ENCODE measurements at regions not wholly inside any gene's neighbourhood (a gene's known extent, or its start where the extent isn't known, plus 50 kb on each side); places are given as distances from the start of the nearest gene placed in this dataset.

DNA sequence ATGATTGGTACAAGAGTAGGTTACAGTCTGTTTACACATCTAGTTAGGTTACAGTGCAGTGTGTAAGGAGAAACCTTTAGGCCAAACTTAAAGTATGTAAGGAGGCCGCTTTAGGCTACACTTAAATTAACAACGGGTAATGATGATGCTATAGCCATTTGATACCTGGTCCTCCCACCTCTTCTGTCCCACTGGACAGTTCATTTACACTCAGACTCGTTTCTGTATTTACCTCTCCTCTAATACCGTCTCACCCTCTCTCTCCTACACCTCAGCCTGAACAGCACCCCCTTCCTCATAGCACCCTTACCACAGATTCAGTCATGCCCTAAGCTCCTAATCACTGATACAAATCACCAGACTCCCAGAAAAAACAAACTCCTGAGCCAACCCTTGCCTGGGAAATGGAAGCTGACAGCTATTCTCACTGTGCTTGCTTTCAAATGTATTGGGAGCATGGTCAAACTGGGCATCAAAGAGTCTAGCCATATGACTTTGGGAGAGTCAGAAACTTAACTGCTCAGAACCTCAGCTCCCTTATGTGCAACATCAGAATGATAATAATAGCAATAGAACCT lies 241.3 kb upstream of the SETMAR start:
- dilution Hi-C loops (cut with MboI; ENCODE audit: extremely low pct_ligation_motif_present, low sequenced_read_pairs): no loop called here
- BruUV-seq (replicated peaks): no TSS peak
- Histone ChIP-seq H4K20me1 (replicated peaks; ENCODE audit: control insufficient read depth, extremely low read depth, insufficient read depth, low read length) (no peaks in the 10 kb centered on the region), H3K4me1 (ENCODE audit: control insufficient read depth, extremely low read depth, insufficient read depth, low read length) (no peaks in the 10 kb centered on the region), H3K9me1 (replicated peaks; ENCODE audit: control insufficient read depth, extremely low read depth, insufficient read depth, low read length) (no peaks in the 10 kb centered on the region), H3K4me2 (ENCODE audit: insufficient read depth, low read length) (no peak overlapping the region), H3K36me3 (ENCODE audit: control insufficient read depth in 2 of 2, extremely low read depth in 1 of 2, insufficient read depth in 2 of 2, low read length in 2 of 2) (no peaks in the 10 kb centered on the region), H3K79me2 (ENCODE audit: control insufficient read depth, insufficient read depth, low read length) (no peaks in the 10 kb centered on the region), H3K27me3 (ENCODE audit: control insufficient read depth in 2 of 2, insufficient read depth in 2 of 2, low read length in 2 of 2) (no peaks in the 10 kb centered on the region), H3K27ac (ENCODE audit: insufficient read depth, low read depth, low read length) (no peak overlapping the region), H3K9me3 (replicated peaks; ENCODE audit: control insufficient read depth, insufficient read depth, low read length) (peaks cover 6% of the 10 kb centered on the region), H2AFZ (ENCODE audit: low read depth, low read length) (no peak overlapping the region), H3K4me3 (replicated peaks in 1 of 3; ENCODE audit: insufficient read depth in 1 of 3, low read depth in 1 of 3, low read length in 3 of 3) (no peak overlapping the region), H3K9ac (replicated peaks; ENCODE audit: extremely low read depth, insufficient read depth, low read length) (no peak overlapping the region)
- FAIRE-seq: no peak
- ChIA-PET CTCF (no interaction called here), POLR2A (no interaction called here)
- no peak for TF ChIP-seq FOS (IDR thresholded peaks at IDR 0.05; ENCODE audit: borderline replicate concordance, insufficient read depth, low read length)
- no peak for TF ChIP-seq GATA2 (IDR thresholded peaks at IDR 0.05; ENCODE audit: insufficient read depth, insufficient read length, low read depth, low read length)
- no peak for TF ChIP-seq EZH2 (IDR thresholded peaks at IDR 0.05; ENCODE audit: borderline replicate concordance, low read depth, low read length, severe bottlenecking)
- no peak for TF ChIP-seq POLR2AphosphoS5 (IDR thresholded peaks at IDR 0.05; ENCODE audit: insufficient read depth, low read depth, low read length)
- no peak for TF ChIP-seq MYC (IDR thresholded peaks at IDR 0.05; ENCODE audit: low read depth, low read length)
- no peak for TF ChIP-seq CTCF (IDR thresholded peaks at IDR 0.05; ENCODE audit: extremely low read depth in 1 of 2, insufficient read depth in 1 of 2, low read depth in 1 of 2, low read length in 2 of 2)
- DNase-seq (ENCODE audit: low read depth, low spot score): no peak
- intact Hi-C loops (cut with micrococcal nuclease): no loop called here
